ENCODE measurements at regions not wholly inside any gene's neighbourhood (a gene's known extent, or its start where the extent isn't known, plus 50 kb on each side); places are given as distances from the start of the nearest gene placed in this dataset.
"Not testable (repeated sequence)": the region's sequence is repeated elsewhere in the genome, so short reads cannot be mapped to it uniquely, and the experiment has no call there.

- ATAC-seq, result no peak
- Histone ChIP-seq H3K4me3 (no peak overlapping the region), H3K27ac (no peak overlapping the region), H3K36me3 (no peaks in the 10 kb centered on the region), H3K4me1 (no peaks in the 10 kb centered on the region), H3K9me3 (no peaks in the 10 kb centered on the region), H3K27me3 (no peaks in the 10 kb centered on the region)
- peak in 1 of 4 donors; percentile 13 for TF ChIP-seq CTCF (IDR thresholded peaks at IDR 0.05)
- intact Hi-C loops (cut with DNase I), result no loop called here
- WGBS, 2 donors, result 46 to 48% methylated on average over 3 of the region's 3 CpGs
- no peak for DNase-seq
- FAIRE-seq, result no peak
Observed at GRCh38 chr11:45405916-45406670, 120.0 kb upstream of the SYT13 start.

- H3K4me1 ChIP-seq; H3K4me3 ChIP-seq; intact Hi-C loops (cut with DNase I); ATAC-seq; H3K27ac ChIP-seq; FAIRE-seq; H3K27me3 ChIP-seq; H3K9me3 ChIP-seq; H3K36me3 ChIP-seq; DNase-seq: not testable (repeated sequence)
- WGBS, 2 donors, result 3 to 18% methylated on average over 1 of the region's 1 CpG
Observed at GRCh38 chr11:45403521-45403920, 117.4 kb upstream of the SYT13 start.

GRCh38 chr11:45402049-45402630, 116.0 kb upstream of the SYT13 start:
- no peak overlapping the region for H3K4me3 ChIP-seq
- no peak for ATAC-seq

GRCh38 chr11:45400591-45400990, 114.5 kb upstream of the SYT13 start:
- no peak for DNase-seq
- intact Hi-C loops (cut with DNase I), result no loop called here
- FAIRE-seq, result no peak
- H3K36me3 ChIP-seq, result no peaks in the 10 kb centered on the region
- TF ChIP-seq CTCF (IDR thresholded peaks at IDR 0.05), result no peak
- H3K9me3 ChIP-seq, result no peaks in the 10 kb centered on the region
- no peak overlapping the region for H3K27ac ChIP-seq
- 35 to 52% methylated on average over 8 of the region's 8 CpGs for WGBS, 2 donors
- H3K27me3 ChIP-seq, result no peaks in the 10 kb centered on the region
- no peak for ATAC-seq
- H3K4me1 ChIP-seq, result no peaks in the 10 kb centered on the region
- no peak overlapping the region for H3K4me3 ChIP-seq

More at GRCh38 chr11:45402049-45402630, 116.0 kb upstream of the SYT13 start:
- intact Hi-C loops (cut with DNase I), result no loop called here
- DNase-seq (no peak), FAIRE-seq (no peak)
- no peak overlapping the region for H3K27ac ChIP-seq
- no peak for TF ChIP-seq CTCF (IDR thresholded peaks at IDR 0.05)
- no peaks in the 10 kb centered on the region for H3K9me3 ChIP-seq
- H3K36me3 ChIP-seq, result no peaks in the 10 kb centered on the region
- 93% methylated on average over 1 of the region's 1 CpG for WGBS, 2 donors
- H3K4me1 ChIP-seq, result no peaks in the 10 kb centered on the region
- no peaks in the 10 kb centered on the region for H3K27me3 ChIP-seq

GRCh38 chr11:45399166-45399565, 113.0 kb upstream of the SYT13 start:
- no peak for FAIRE-seq
- ATAC-seq, result no peak
- no peak for DNase-seq

More at GRCh38 chr11:45399166-45399565, 113.0 kb upstream of the SYT13 start:
- intact Hi-C loops (cut with DNase I), result no loop called here
- H3K36me3 ChIP-seq, result no peaks in the 10 kb centered on the region
- H3K4me1 ChIP-seq, result no peaks in the 10 kb centered on the region
- H3K4me3 ChIP-seq, result no peak overlapping the region
- H3K9me3 ChIP-seq, result no peaks in the 10 kb centered on the region
- 45 to 65% methylated on average over 3 of the region's 3 CpGs for WGBS, 2 donors
- no peaks in the 10 kb centered on the region for H3K27me3 ChIP-seq
- no peak overlapping the region for H3K27ac ChIP-seq
- no peak for TF ChIP-seq CTCF (IDR thresholded peaks at IDR 0.05)
